K562 (cell line): ENCODE measurements at regions not wholly inside any gene's neighbourhood (a gene's known extent, or its start where the extent isn't known, plus 50 kb on each side); places are given as distances from the start of the nearest gene placed in this dataset.

ENCODE experiments used
- ATAC-seq: fragments of 200-7000 bp; cut with Tn5 transposase; 3 replicates; pipeline ENCODE4 v1.9.1; 2020; ENCODE audit warnings: moderate library complexity
- BruUV-seq: library from RNA; stranded (reverse); fragments of 400-500 nt; replicated peaks from 2 replicates; lab custom pipeline; 2021; lab: Mats Ljungman, UMichigan
- CTCF ChIA-PET: fragments of 300-600 bp; formaldehyde crosslinking; extraction: SDS; loops from one replicate; lab custom pipeline; 2021; ENCODE audit warnings: low intra/inter-chr PET ratio; lab: Yijun Ruan, JAX
- POLR2A ChIA-PET: fragments of 300-600, 350-650 bp; sonication (Branson Sonifier 250); formaldehyde crosslinking; extraction: SDS; loops from one replicate; lab custom pipeline; 2021; ENCODE audit warnings: antibody characterized with exemption, inconsistent platforms; lab: Yijun Ruan, JAX
- DNase-seq, 4 experiments: peaks; one replicate each; pipeline versions ENCODE4 v3.0.0 to v3.0.0-alpha.2; 2011 to 2018; ENCODE audit warnings: low spot score in 3 of 4, mixed read lengths in 3 of 4; ENCODE audit errors: extremely low read depth in 1 of 4
- FAIRE-seq: peaks from 2 replicates; lab custom pipeline; 2011; peaks lifted over from hg19 to GRCh38; lab: Jason Lieb, UNC
- H2AFZ ChIP-seq: 2 replicates; pipeline ENCODE4 v1.6.0; 2011; ENCODE audit warnings: low read depth, low read length, control low read depth, inconsistent platforms
- H3K27ac ChIP-seq: fragments of 200-600 bp; 3 replicates; pipeline ENCODE4 v1.8.0; 2011; ENCODE audit warnings: low read depth, mild to moderate bottlenecking, control low read depth, inconsistent platforms, low read length, moderate library complexity, mixed read lengths; ENCODE audit errors: extremely low read depth
- H3K27me3 ChIP-seq, 2 experiments: fragments of 300-600 bp in 1 of 2; 2 replicates in 1 of 2; 3 replicates in 1 of 2; pipeline versions ENCODE4 v1.6.0 to v1.8.0; 2011; ENCODE audit warnings: inconsistent platforms in 2 of 2, low read length in 2 of 2, mild to moderate bottlenecking in 1 of 2, mixed read lengths in 1 of 2, moderate library complexity in 1 of 2; ENCODE audit not compliant: control insufficient read depth in 2 of 2, insufficient read depth in 2 of 2
- H3K36me3 ChIP-seq: fragments of 300-600 bp; 3 replicates; pipeline ENCODE4 v1.8.0; 2011; ENCODE audit warnings: mild to moderate bottlenecking, low read length, inconsistent platforms; ENCODE audit not compliant: control insufficient read depth, insufficient read depth
- H3K4me1 ChIP-seq, 2 experiments: fragments of 200-600 bp in 1 of 2; replicated peaks in 1 of 2; 2 replicates in 1 of 2; 3 replicates in 1 of 2; pipeline versions ENCODE4 v1.5.1 to v1.8.0; 2011; ENCODE audit warnings: inconsistent platforms in 2 of 2, low read length in 2 of 2, mild to moderate bottlenecking in 1 of 2, mixed read lengths in 1 of 2, moderate library complexity in 1 of 2; ENCODE audit not compliant: control insufficient read depth in 2 of 2, insufficient read depth in 2 of 2
- H3K4me2 ChIP-seq: 2 replicates; pipeline ENCODE4 v1.6.1; 2011; ENCODE audit warnings: low read length, control low read depth, inconsistent platforms, mixed read lengths; ENCODE audit not compliant: insufficient read depth
- H3K4me3 ChIP-seq: fragments of 200-600 bp; sonication (generic), shearing (Covaris generic); 2 replicates; pipeline ENCODE4 v1.5.1; 2016; ENCODE audit warnings: control low read depth, inconsistent platforms
- H3K79me2 ChIP-seq: fragments of 200-600 bp; 3 replicates; pipeline ENCODE4 v1.8.0; 2011; ENCODE audit warnings: low read length, inconsistent platforms; ENCODE audit not compliant: control insufficient read depth, insufficient read depth
- H3K9ac ChIP-seq, 2 experiments: 2 replicates each; pipeline versions ENCODE4 v1.6.0 to v1.6.1; 2011; ENCODE audit warnings: low read depth in 2 of 2, low read length in 2 of 2, control low read depth in 1 of 2, inconsistent platforms in 1 of 2, mild to moderate bottlenecking in 1 of 2, mixed read lengths in 1 of 2; ENCODE audit not compliant: insufficient read depth in 1 of 2
- H3K9me1 ChIP-seq: one replicate; pipeline ENCODE4 v1.6.0; 2011; ENCODE audit warnings: inconsistent platforms, mild to moderate bottlenecking, low read length, moderate library complexity; ENCODE audit not compliant: control insufficient read depth, insufficient read depth
- H3K9me3 ChIP-seq: replicated peaks from 2 replicates; pipeline ENCODE4 v1.5.1; 2011; ENCODE audit warnings: low read depth, low read length, inconsistent platforms; ENCODE audit not compliant: control insufficient read depth, insufficient read depth
- H4K20me1 ChIP-seq: replicated peaks from 2 replicates; pipeline ENCODE4 v1.6.1; 2011; ENCODE audit warnings: low read length, inconsistent platforms, mixed read lengths; ENCODE audit not compliant: control insufficient read depth, insufficient read depth
- ETV6 ChIP-seq, 3 experiments: fragments of 150-350 bp in 1 of 3; sonication (generic) in 1 of 3; formaldehyde crosslinking in 1 of 3; IDR thresholded peaks; 2 replicates each; pipeline versions ENCODE4 v1.6.1 to v1.8.0; 2014 to 2022; ENCODE audit warnings: borderline replicate concordance in 2 of 3, low read depth in 2 of 3, antibody characterized with exemption in 1 of 3, low read length in 1 of 3, mild to moderate bottlenecking in 1 of 3, missing genetic modification reagents in 1 of 3
- EWSR1 ChIP-seq: fragments of 450-650 bp; IDR thresholded peaks from 2 replicates; pipeline ENCODE4 v1.6.1; 2018; ENCODE audit warnings: borderline replicate concordance, mild to moderate bottlenecking, low read depth, moderate library complexity; ENCODE audit not compliant: partially characterized antibody
- JUNB ChIP-seq: fragments of 450-650 bp; formaldehyde crosslinking; conservative IDR thresholded peaks from 2 replicates; pipeline ENCODE4 v1.4.0; 2020; ENCODE audit warnings: mild to moderate bottlenecking
- MED1 ChIP-seq: sonication (generic); formaldehyde crosslinking; IDR thresholded peaks from 2 replicates; pipeline ENCODE4 v1.8.1; 2023; ENCODE audit warnings: missing genetic modification reagents, borderline replicate concordance
- NFYB ChIP-seq: IDR thresholded peaks from 2 replicates; pipeline ENCODE4 v1.6.1; 2011; ENCODE audit warnings: mild to moderate bottlenecking, moderate library complexity; ENCODE audit not compliant: insufficient read length; ENCODE audit errors: extremely low read depth
- PHTF2 ChIP-seq: fragments of 250-450 bp; sonication (Bioruptor Pico); IDR thresholded peaks from 2 replicates; pipeline ENCODE4 v1.5.0; 2021; ENCODE audit warnings: mild to moderate bottlenecking
- RREB1 ChIP-seq: fragments of 250-450 bp; sonication (Bioruptor Pico); IDR thresholded peaks from 2 replicates; pipeline ENCODE4 v1.4.0; 2020
- ZBTB17 ChIP-seq: fragments of 450-650 bp; formaldehyde crosslinking; IDR thresholded peaks from 2 replicates; pipeline ENCODE4 v1.4.0; 2020; ENCODE audit warnings: mild to moderate bottlenecking
- ZSCAN29 ChIP-seq: fragments of 450-650 bp; IDR thresholded peaks from 2 replicates; pipeline ENCODE4 v1.6.1; 2017
- WGBS: fragments of 100-300 bp; shearing (Covaris generic); methylation state at CpG from one replicate; pipeline ENCODE4 v1.1.6; 2016; ENCODE audit warnings: low coverage, mixed read lengths; ENCODE audit not compliant: insufficient coverage; ENCODE audit errors: missing lambda C conversion rate; 5-methylcytosine and 5-hydroxymethylcytosine counted together
- in situ Hi-C: fragments of 300-500 bp; cut with MboI; formaldehyde crosslinking; loops from 4 replicates; pipeline ENCODE4 v1.15.0; 2018; ENCODE audit warnings: inconsistent platforms, mixed read lengths
- intact Hi-C: fragments of 100-400 bp; cut with micrococcal nuclease; formaldehyde crosslinking; loops from 2 replicates; pipeline ENCODE4 v1.14.2; 2022

DNA sequence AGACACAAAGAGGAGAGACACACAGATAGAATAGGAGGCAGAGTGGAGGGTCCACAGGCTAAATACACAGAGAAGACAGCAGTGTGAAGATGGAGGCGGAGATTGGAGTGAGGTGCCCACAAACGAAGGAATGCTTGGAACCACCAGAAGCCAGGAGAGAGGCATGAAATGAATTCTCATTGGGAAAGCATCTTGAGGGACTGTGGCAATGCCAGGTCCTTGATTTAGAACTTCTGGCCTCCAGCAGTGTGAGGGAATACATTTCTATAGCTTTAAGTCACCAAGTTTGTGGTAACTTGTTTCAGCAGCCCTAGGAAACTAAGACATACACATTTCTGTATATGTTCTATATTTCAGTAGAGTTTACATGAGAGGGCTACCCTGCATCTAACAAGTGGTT, 396.6 kb upstream of the ZNF608 start:
- Histone ChIP-seq H3K79me2 (no peaks in the 10 kb centered on the region), H3K36me3 (no peaks in the 10 kb centered on the region), H4K20me1 (no peaks in the 10 kb centered on the region), H3K4me2 (no peak overlapping the region), H3K27ac (no peak overlapping the region), H3K9me3 (no peaks in the 10 kb centered on the region), H3K4me3 (no peak overlapping the region), H3K9me1 (no peaks in the 10 kb centered on the region), H2AFZ (no peak overlapping the region), H3K27me3 (no peaks in the 10 kb centered on the region), H3K9ac (no peak overlapping the region), H3K4me1 (no peaks in the 10 kb centered on the region)
- no peak for ATAC-seq
- ChIA-PET POLR2A (no interaction called here), CTCF (no interaction called here)
- intact Hi-C loops: no loop called here
- FAIRE-seq: no peak
- DNase-seq: no peak
- no TSS peak for BruUV-seq
- 0% methylated on average over 2 of the region's 2 CpGs for WGBS
- in situ Hi-C loops: no loop called here
- TF ChIP-seq EWSR1 (no peak), MED1 (CRISPR knock-in tag) (no peak), JUNB (CRISPR knock-in tag) (no peak), ETV6 (IDR thresholded peaks at IDR 0.05; ENCODE audit: borderline replicate concordance in 1 of 2, low read depth in 2 of 2, low read length in 1 of 2) (no peak), ETV6 (CRISPR knock-in tag; IDR thresholded peaks at IDR 0.05; ENCODE audit: borderline replicate concordance) (no peak), ZBTB17 (CRISPR knock-in tag) (no peak), NFYB (no peak), PHTF2 (no peak), ZSCAN29 (no peak), RREB1 (CRISPR knock-in tag) (no peak)
